ENCODE measurements at regions not wholly inside any gene's neighbourhood (a gene's known extent, or its start where the extent isn't known, plus 50 kb on each side); places are given as distances from the start of the nearest gene placed in this dataset.

GRCh38 chr6:134469702-134470456 is 152.0 kb upstream of the SGK1 start (continued):
- TF ChIP-seq CHD7 (IDR thresholded peaks at IDR 0.05; ENCODE audit: insufficient replicate concordance, low read length) (no peak), POU5F1 (IDR thresholded peaks at IDR 0.05; ENCODE audit: low read depth, low read length) (no peak), SIN3A (conservative IDR thresholded peaks at IDR 0.05 in 1 of 2, IDR thresholded peaks at IDR 0.05 in 1 of 2; ENCODE audit: low read depth in 1 of 2, low read length in 2 of 2) (no peak), HDAC6 (IDR thresholded peaks at IDR 0.05; ENCODE audit: low read depth, low read length) (no peak)
